SW480 (cell line): ENCODE measurements at regions not wholly inside any gene's neighbourhood (a gene's known extent, or its start where the extent isn't known, plus 50 kb on each side); places are given as distances from the start of the nearest gene placed in this dataset.

ENCODE experiments used
- DNase-seq: peaks from one replicate; pipeline ENCODE4 v3.0.0-alpha.2; 2016; ENCODE audit warnings: low spot score

GRCh38 chr7:1378610-1379601 is 80.4 kb downstream of the MICALL2 start:
- no peak for DNase-seq

GRCh38 chr7:1380231-1380815 is 78.9 kb downstream of the MICALL2 start:
- no peak for DNase-seq

- no peak for DNase-seq
Observed at GRCh38 chr7:1380821-1381580, 78.3 kb downstream of the MICALL2 start.

GRCh38 chr7:1382553-1383397 is 76.5 kb downstream of the MICALL2 start:
- no peak for DNase-seq

- DNase-seq, result no peak
Observed at GRCh38 chr7:1383398-1384112, 75.7 kb downstream of the MICALL2 start.

- no peak for DNase-seq
Observed at GRCh38 chr7:1384113-1384415, 75.2 kb downstream of the MICALL2 start.
